BLaER1 (cell line): ENCODE measurements at regions not wholly inside any gene's neighbourhood (a gene's known extent, or its start where the extent isn't known, plus 50 kb on each side); places are given as distances from the start of the nearest gene placed in this dataset.
A peak's percentile ranks its signal among the peaks of the same experiment; 100 is the strongest.

Source experiments
- H3K27ac ChIP-seq: shearing (Covaris generic); formaldehyde crosslinking; 2 replicates; pipeline ENCODE4 v1.8.1; 2022
- H3K27me3 ChIP-seq: shearing (Covaris generic); formaldehyde crosslinking; 2 replicates; pipeline ENCODE4 v1.8.1; 2022
- H3K36me3 ChIP-seq: shearing (Covaris generic); formaldehyde crosslinking; 2 replicates; pipeline ENCODE4 v1.8.1; 2022
- H3K4me1 ChIP-seq: shearing (Covaris generic); formaldehyde crosslinking; 2 replicates; pipeline ENCODE4 v1.8.1; 2022
- H3K4me2 ChIP-seq: shearing (Covaris generic); formaldehyde crosslinking; 2 replicates; pipeline ENCODE4 v1.8.1; 2022
- H3K4me3 ChIP-seq: shearing (Covaris generic); formaldehyde crosslinking; 2 replicates; pipeline ENCODE4 v1.8.1; 2022
- H3K9ac ChIP-seq: shearing (Covaris generic); formaldehyde crosslinking; 2 replicates; pipeline ENCODE4 v1.8.1; 2022
- H3K9me3 ChIP-seq: shearing (Covaris generic); formaldehyde crosslinking; 2 replicates; pipeline ENCODE4 v1.8.1; 2022
- H4K20me1 ChIP-seq: shearing (Covaris generic); formaldehyde crosslinking; 2 replicates; pipeline ENCODE4 v1.8.1; 2022
- Cebpa-rat ChIP-seq: shearing (Covaris generic); IDR thresholded peaks from 2 replicates; pipeline ENCODE4 v1.8.1; 2022

GRCh38 chr5:97534166-97534565 lies 351.1 kb upstream of the RIOK2 start:
- Histone ChIP-seq H3K27ac (no peak overlapping the region), H3K27me3 (no peaks in the 10 kb centered on the region), H3K4me1 (no peaks in the 10 kb centered on the region), H3K9ac (no peak overlapping the region), H3K36me3 (no peaks in the 10 kb centered on the region), H4K20me1 (no peaks in the 10 kb centered on the region), H3K9me3 (no peaks in the 10 kb centered on the region), H3K4me3 (no peak overlapping the region), H3K4me2 (no peak overlapping the region)
- peak; percentile 17; the same call in 1 of the 2 replicates for TF ChIP-seq Cebpa-rat

- no peaks in the 10 kb centered on the region for H3K4me1 ChIP-seq
Observed at GRCh38 chr5:97536683-97537082, 353.6 kb upstream of the RIOK2 start.

GRCh38 chr5:97538912-97539311 lies 355.9 kb upstream of the RIOK2 start:
- H3K27ac ChIP-seq = no peak overlapping the region
- TF ChIP-seq Cebpa-rat = no peak
- no peak overlapping the region for H3K4me2 ChIP-seq
- no peak overlapping the region for H3K9ac ChIP-seq
- H3K27me3 ChIP-seq = no peaks in the 10 kb centered on the region
- no peaks in the 10 kb centered on the region for H3K9me3 ChIP-seq
- H3K4me3 ChIP-seq = no peak overlapping the region
- no peaks in the 10 kb centered on the region for H3K4me1 ChIP-seq
- no peaks in the 10 kb centered on the region for H4K20me1 ChIP-seq
- no peaks in the 10 kb centered on the region for H3K36me3 ChIP-seq

More at GRCh38 chr5:97536683-97537082, 353.6 kb upstream of the RIOK2 start:
- Histone ChIP-seq H3K4me3 (no peak overlapping the region), H3K4me2 (no peak overlapping the region), H3K36me3 (no peaks in the 10 kb centered on the region), H4K20me1 (no peaks in the 10 kb centered on the region), H3K27ac (no peak overlapping the region), H3K27me3 (no peaks in the 10 kb centered on the region), H3K9me3 (no peaks in the 10 kb centered on the region), H3K9ac (no peak overlapping the region)
- no peak for TF ChIP-seq Cebpa-rat

GRCh38 chr5:97541864-97542263 lies 358.8 kb upstream of the RIOK2 start:
- H3K36me3 ChIP-seq = no peaks in the 10 kb centered on the region
- H3K9ac ChIP-seq = no peak overlapping the region
- no peak overlapping the region for H3K27ac ChIP-seq
- no peak overlapping the region for H3K4me2 ChIP-seq
- no peaks in the 10 kb centered on the region for H4K20me1 ChIP-seq
- no peaks in the 10 kb centered on the region for H3K4me1 ChIP-seq
- no peak overlapping the region for H3K4me3 ChIP-seq
- no peaks in the 10 kb centered on the region for H3K27me3 ChIP-seq
- TF ChIP-seq Cebpa-rat = no peak
- no peaks in the 10 kb centered on the region for H3K9me3 ChIP-seq

GRCh38 chr5:97542469-97542868 lies 359.4 kb upstream of the RIOK2 start:
- Histone ChIP-seq H3K9ac (no peak overlapping the region), H4K20me1 (no peaks in the 10 kb centered on the region), H3K4me2 (no peak overlapping the region), H3K27me3 (no peaks in the 10 kb centered on the region), H3K36me3 (no peaks in the 10 kb centered on the region), H3K27ac (no peak overlapping the region), H3K9me3 (no peaks in the 10 kb centered on the region), H3K4me3 (no peak overlapping the region), H3K4me1 (no peaks in the 10 kb centered on the region)
- TF ChIP-seq Cebpa-rat = no peak

GRCh38 chr5:97543166-97543565 lies 360.1 kb upstream of the RIOK2 start:
- no peaks in the 10 kb centered on the region for H3K4me1 ChIP-seq
- H3K4me2 ChIP-seq = no peak overlapping the region
- no peaks in the 10 kb centered on the region for H3K36me3 ChIP-seq
- no peaks in the 10 kb centered on the region for H3K27me3 ChIP-seq
- no peaks in the 10 kb centered on the region for H4K20me1 ChIP-seq
- H3K27ac ChIP-seq = no peak overlapping the region
- H3K4me3 ChIP-seq = no peak overlapping the region
- H3K9me3 ChIP-seq = no peaks in the 10 kb centered on the region
- TF ChIP-seq Cebpa-rat = no peak
- H3K9ac ChIP-seq = no peak overlapping the region

- Histone ChIP-seq H3K9me3 (no peaks in the 10 kb centered on the region), H4K20me1 (no peaks in the 10 kb centered on the region), H3K27me3 (no peaks in the 10 kb centered on the region), H3K4me3 (no peak overlapping the region), H3K27ac (no peak overlapping the region), H3K4me2 (no peak overlapping the region), H3K36me3 (no peaks in the 10 kb centered on the region), H3K4me1 (no peaks in the 10 kb centered on the region), H3K9ac (no peak overlapping the region)
- TF ChIP-seq Cebpa-rat = no peak
Observed at GRCh38 chr5:97544240-97544639, 361.2 kb upstream of the RIOK2 start.

GRCh38 chr5:97544678-97545077 lies 361.6 kb upstream of the RIOK2 start:
- Histone ChIP-seq H4K20me1 (no peaks in the 10 kb centered on the region), H3K4me2 (no peak overlapping the region), H3K27ac (no peak overlapping the region), H3K27me3 (no peaks in the 10 kb centered on the region), H3K4me3 (no peak overlapping the region), H3K9ac (no peak overlapping the region), H3K36me3 (no peaks in the 10 kb centered on the region), H3K9me3 (no peaks in the 10 kb centered on the region), H3K4me1 (no peaks in the 10 kb centered on the region)
- no peak for TF ChIP-seq Cebpa-rat

GRCh38 chr5:97545446-97545845 lies 362.4 kb upstream of the RIOK2 start:
- H3K4me3 ChIP-seq = no peak overlapping the region
- no peak overlapping the region for H3K27ac ChIP-seq
- no peak overlapping the region for H3K9ac ChIP-seq
- H3K27me3 ChIP-seq = no peaks in the 10 kb centered on the region
- no peak overlapping the region for H3K4me2 ChIP-seq
- H3K4me1 ChIP-seq = no peaks in the 10 kb centered on the region
- no peak for TF ChIP-seq Cebpa-rat
- H3K36me3 ChIP-seq = no peaks in the 10 kb centered on the region
- H3K9me3 ChIP-seq = no peaks in the 10 kb centered on the region
- H4K20me1 ChIP-seq = no peaks in the 10 kb centered on the region

GRCh38 chr5:97545886-97546535 lies 363.0 kb upstream of the RIOK2 start:
- no peak overlapping the region for H3K4me3 ChIP-seq
- no peaks in the 10 kb centered on the region for H3K27me3 ChIP-seq
- no peaks in the 10 kb centered on the region for H3K9me3 ChIP-seq
- H3K4me2 ChIP-seq = no peak overlapping the region
- H3K4me1 ChIP-seq = no peaks in the 10 kb centered on the region
- H3K36me3 ChIP-seq = no peaks in the 10 kb centered on the region
- H3K27ac ChIP-seq = no peak overlapping the region
- no peaks in the 10 kb centered on the region for H4K20me1 ChIP-seq
- H3K9ac ChIP-seq = no peak overlapping the region
- no peak for TF ChIP-seq Cebpa-rat

GRCh38 chr5:97547430-97547829 lies 364.4 kb upstream of the RIOK2 start:
- Histone ChIP-seq H3K4me1 (no peaks in the 10 kb centered on the region), H3K36me3 (no peaks in the 10 kb centered on the region), H3K4me3 (no peak overlapping the region), H3K9me3 (no peaks in the 10 kb centered on the region), H3K4me2 (no peak overlapping the region), H3K27ac (no peak overlapping the region), H4K20me1 (no peaks in the 10 kb centered on the region), H3K27me3 (no peaks in the 10 kb centered on the region), H3K9ac (no peak overlapping the region)
- no peak for TF ChIP-seq Cebpa-rat
